ENCODE measurements at regions not wholly inside any gene's neighbourhood (a gene's known extent, or its start where the extent isn't known, plus 50 kb on each side); places are given as distances from the start of the nearest gene placed in this dataset.

DNA sequence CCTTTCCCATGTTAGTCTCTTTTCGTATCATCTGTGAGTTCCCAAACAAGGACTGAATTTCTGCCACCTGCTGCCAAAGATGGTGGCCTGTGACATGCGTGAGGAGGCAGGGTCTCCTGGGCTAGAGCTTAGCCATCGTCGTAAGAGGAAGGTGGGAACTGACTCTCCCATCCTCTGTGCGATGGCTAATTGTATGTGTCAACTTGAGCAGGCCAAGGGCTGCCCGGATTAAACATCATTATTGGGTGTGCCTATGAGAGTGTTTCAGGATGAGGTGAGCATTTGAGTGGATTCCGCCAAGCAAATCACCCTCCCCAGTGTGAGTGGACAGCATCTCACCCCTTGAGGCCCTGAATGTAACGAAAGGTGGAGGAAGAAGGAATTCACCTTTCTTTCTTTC is 220.7 kb upstream of the DIO3 start:
- Histone ChIP-seq H3K27ac (no peak overlapping the region), H3K4me3 (no peak overlapping the region), H3K9me3 (no peaks in the 10 kb centered on the region), H3K36me3 (no peaks in the 10 kb centered on the region), H3K4me1 (peaks cover 10% of the 10 kb centered on the region), H3K27me3 (no peaks in the 10 kb centered on the region)
- peak in 1 of 2 donors; percentile 74 for DNase-seq (ENCODE audit: extremely low spot score in 2 of 2)
- TF ChIP-seq POLR2AphosphoS5 (IDR thresholded peaks at IDR 0.05; ENCODE audit: insufficient read depth in 1 of 2, low read depth in 1 of 2) (no peak), POLR2A (IDR thresholded peaks at IDR 0.05) (no peak)
- TF ChIP-seq, protein P1, sequence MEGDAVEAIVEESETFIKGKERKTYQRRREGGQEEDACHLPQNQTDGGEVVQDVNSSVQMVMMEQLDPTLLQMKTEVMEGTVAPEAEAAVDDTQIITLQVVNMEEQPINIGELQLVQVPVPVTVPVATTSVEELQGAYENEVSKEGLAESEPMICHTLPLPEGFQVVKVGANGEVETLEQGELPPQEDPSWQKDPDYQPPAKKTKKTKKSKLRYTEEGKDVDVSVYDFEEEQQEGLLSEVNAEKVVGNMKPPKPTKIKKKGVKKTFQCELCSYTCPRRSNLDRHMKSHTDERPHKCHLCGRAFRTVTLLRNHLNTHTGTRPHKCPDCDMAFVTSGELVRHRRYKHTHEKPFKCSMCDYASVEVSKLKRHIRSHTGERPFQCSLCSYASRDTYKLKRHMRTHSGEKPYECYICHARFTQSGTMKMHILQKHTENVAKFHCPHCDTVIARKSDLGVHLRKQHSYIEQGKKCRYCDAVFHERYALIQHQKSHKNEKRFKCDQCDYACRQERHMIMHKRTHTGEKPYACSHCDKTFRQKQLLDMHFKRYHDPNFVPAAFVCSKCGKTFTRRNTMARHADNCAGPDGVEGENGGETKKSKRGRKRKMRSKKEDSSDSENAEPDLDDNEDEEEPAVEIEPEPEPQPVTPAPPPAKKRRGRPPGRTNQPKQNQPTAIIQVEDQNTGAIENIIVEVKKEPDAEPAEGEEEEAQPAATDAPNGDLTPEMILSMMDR (IDR thresholded peaks at IDR 0.05), result no peak
- intact Hi-C loops (cut with DNase I), result no loop called here

DNA sequence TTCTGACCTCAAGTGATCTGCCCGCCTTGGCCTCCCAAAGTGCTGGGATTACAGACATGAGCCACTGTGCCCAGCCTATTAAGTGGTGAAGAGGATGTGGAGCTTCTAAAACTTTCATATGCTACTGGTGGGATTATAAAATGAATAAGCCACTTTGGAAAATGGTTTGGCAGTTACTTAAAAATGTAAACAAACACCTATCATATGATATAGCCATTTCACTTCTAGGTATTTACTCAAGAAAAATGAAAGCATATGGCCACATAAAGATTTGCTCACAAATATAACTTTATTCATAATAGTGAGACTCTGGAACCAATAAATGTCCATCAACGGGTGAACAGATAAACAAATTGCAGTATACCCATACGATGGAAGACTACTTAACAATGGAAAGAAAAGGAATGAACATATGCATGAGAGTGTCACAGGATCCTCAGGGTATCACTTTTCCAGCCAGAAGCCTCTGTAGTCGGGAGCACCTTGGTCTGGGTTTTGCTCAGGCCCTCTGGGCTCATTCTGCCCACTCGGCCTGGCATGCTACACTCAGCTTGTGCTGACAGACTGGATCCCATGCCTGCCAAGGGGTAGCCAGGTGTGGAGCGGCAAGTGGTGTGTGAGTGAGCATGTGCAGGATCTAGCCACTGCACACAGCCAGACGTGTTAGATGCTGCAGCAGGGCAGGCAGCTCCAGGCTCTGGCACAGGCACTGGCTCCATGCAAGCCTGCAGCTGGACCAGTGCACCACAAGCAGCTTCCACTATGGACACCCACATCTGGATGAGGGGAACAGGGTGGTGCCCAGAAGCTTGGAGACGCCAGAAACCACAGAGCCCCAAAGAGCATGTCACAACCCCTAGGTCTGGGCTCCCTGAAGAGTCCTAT is 213.2 kb upstream of the DIO3 start:
- H3K27ac ChIP-seq, result no peak overlapping the region
- H3K9me3 ChIP-seq, result no peaks in the 10 kb centered on the region
- TF ChIP-seq, protein P1 (IDR thresholded peaks at IDR 0.05), result no peak
- TF ChIP-seq POLR2A (IDR thresholded peaks at IDR 0.05) (no peak), POLR2AphosphoS5 (IDR thresholded peaks at IDR 0.05; ENCODE audit: insufficient read depth in 1 of 2, low read depth in 1 of 2) (no peak)
- no peaks in the 10 kb centered on the region for H3K36me3 ChIP-seq
- DNase-seq (ENCODE audit: extremely low spot score in 2 of 2), result peak in 1 of 2 donors; percentile 77
- H3K4me3 ChIP-seq, result no peak overlapping the region
- intact Hi-C loops (cut with DNase I), result no loop called here
- peaks cover 10% of the 10 kb centered on the region for H3K4me1 ChIP-seq
- no peaks in the 10 kb centered on the region for H3K27me3 ChIP-seq

GRCh38 chr14:101349108-101349507 is 212.2 kb upstream of the DIO3 start:
- Histone ChIP-seq H3K4me1 (peaks cover 10% of the 10 kb centered on the region), H3K27ac (no peak overlapping the region), H3K4me3 (no peak overlapping the region), H3K36me3 (no peaks in the 10 kb centered on the region), H3K27me3 (no peaks in the 10 kb centered on the region), H3K9me3 (no peaks in the 10 kb centered on the region)
- peak in 1 of 2 donors; percentile 85 for DNase-seq (ENCODE audit: extremely low spot score in 2 of 2)
- intact Hi-C loops (cut with DNase I), result no loop called here
- TF ChIP-seq POLR2AphosphoS5 (IDR thresholded peaks at IDR 0.05; ENCODE audit: insufficient read depth in 1 of 2, low read depth in 1 of 2) (no peak), POLR2A (IDR thresholded peaks at IDR 0.05) (no peak)
- TF ChIP-seq, protein P1 (IDR thresholded peaks at IDR 0.05), result no peak

DNA sequence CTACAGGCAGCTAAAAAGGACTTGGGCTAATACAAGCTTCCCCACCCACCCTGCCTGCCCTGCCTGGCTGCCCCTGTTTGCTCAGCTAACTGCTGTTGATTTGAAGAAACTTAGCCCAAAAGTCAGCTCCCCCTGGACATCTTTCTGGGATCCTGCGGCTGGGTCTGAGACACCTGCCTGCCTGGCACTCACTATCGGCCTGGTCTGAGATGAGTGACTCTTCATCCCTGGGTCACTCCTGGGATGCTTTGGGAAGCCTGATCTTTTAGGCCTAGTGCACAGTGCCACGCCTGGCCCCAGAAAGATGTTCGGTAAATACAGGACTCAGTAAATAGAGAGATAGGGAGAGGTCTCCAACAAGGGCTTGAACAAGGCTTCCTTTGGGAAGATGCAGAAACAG is 211.3 kb upstream of the DIO3 start:
- Histone ChIP-seq H3K4me1 (peaks cover 10% of the 10 kb centered on the region), H3K36me3 (no peaks in the 10 kb centered on the region), H3K9me3 (no peaks in the 10 kb centered on the region), H3K27me3 (no peaks in the 10 kb centered on the region), H3K27ac (peak overlapping the region; percentile 44), H3K4me3 (no peak overlapping the region)
- TF ChIP-seq POLR2A (IDR thresholded peaks at IDR 0.05), result no peak
- TF ChIP-seq, protein P1 (IDR thresholded peaks at IDR 0.05), result no peak
- no peak for TF ChIP-seq POLR2AphosphoS5 (IDR thresholded peaks at IDR 0.05; ENCODE audit: insufficient read depth in 1 of 2, low read depth in 1 of 2)
- intact Hi-C loops (cut with DNase I), result no loop called here
- DNase-seq (ENCODE audit: extremely low spot score in 2 of 2), result peak in 1 of 2 donors; percentile 80

GRCh38 chr14:101350691-101351090 is 210.6 kb upstream of the DIO3 start:
- Histone ChIP-seq H3K9me3 (no peaks in the 10 kb centered on the region), H3K4me3 (no peak overlapping the region), H3K4me1 (peaks cover 10% of the 10 kb centered on the region), H3K36me3 (no peaks in the 10 kb centered on the region), H3K27me3 (no peaks in the 10 kb centered on the region), H3K27ac (peak overlapping the region; percentile 44)
- TF ChIP-seq POLR2AphosphoS5 (IDR thresholded peaks at IDR 0.05; ENCODE audit: insufficient read depth in 1 of 2, low read depth in 1 of 2), result no peak
- TF ChIP-seq, protein P1 (IDR thresholded peaks at IDR 0.05), result no peak
- no peak for TF ChIP-seq POLR2A (IDR thresholded peaks at IDR 0.05)
- intact Hi-C loops (cut with DNase I), result no loop called here
- peak in 1 of 2 donors; percentile 92 for DNase-seq (ENCODE audit: extremely low spot score in 2 of 2)

All from vagina (tissue), 2 donors.